ENCODE measurements at regions not wholly inside any gene's neighbourhood (a gene's known extent, or its start where the extent isn't known, plus 50 kb on each side); places are given as distances from the start of the nearest gene placed in this dataset.

DNA sequence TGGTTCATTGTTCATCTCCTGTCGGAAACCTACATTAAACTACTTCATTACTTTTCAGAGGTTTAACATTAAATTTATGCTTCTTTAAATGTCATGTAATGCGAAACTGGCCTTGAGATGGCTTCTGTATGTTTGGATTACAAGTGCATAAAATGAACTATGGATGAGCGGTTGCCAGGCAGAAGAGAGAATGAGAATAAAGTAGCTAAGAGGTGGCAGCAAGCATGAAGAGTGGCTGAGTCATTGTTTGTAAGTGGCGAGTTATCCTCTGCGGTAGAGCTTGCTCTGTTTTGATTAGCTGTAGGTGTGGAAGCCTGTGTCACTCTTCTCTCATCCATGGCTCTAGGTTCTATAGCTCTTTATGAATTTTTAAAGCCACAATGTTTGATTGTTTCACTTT is 1139.6 kb upstream of the PCDH9 start:
- in situ Hi-C loops (cut with MboI): no loop called here
- H4K20me1 ChIP-seq (ENCODE audit: insufficient read depth): no peaks in the 10 kb centered on the region
- H3K36me3 ChIP-seq (ENCODE audit: low read depth): no peaks in the 10 kb centered on the region
- no peaks in the 10 kb centered on the region for H3F3A ChIP-seq (ENCODE audit: insufficient read depth)
- 29 to 46% methylated on average over 5 of the region's 5 CpGs for WGBS, 2 experiments (ENCODE audit: low coverage in 1 of 2, low lambda C conversion rate in 2 of 2, missing lambda C conversion rate in 2 of 2)
- no peak for DNase-seq
- no peak overlapping the region for H3K9ac ChIP-seq
- H3K4me1 ChIP-seq (ENCODE audit: insufficient read depth): no peaks in the 10 kb centered on the region
- H2AFZ ChIP-seq: no peak overlapping the region
- no peak overlapping the region for H3K4me2 ChIP-seq (ENCODE audit: unreplicated experiment)
- no peaks in the 10 kb centered on the region for H3K27me3 ChIP-seq (replicated peaks; ENCODE audit: insufficient read depth)
- no peak overlapping the region for H3K4me3 ChIP-seq
- no peak overlapping the region for H3K27ac ChIP-seq
- H3K9me2 ChIP-seq (ENCODE audit: insufficient read depth): no peaks in the 10 kb centered on the region
- TF ChIP-seq EZH2phosphoT487 (IDR thresholded peaks at IDR 0.05; ENCODE audit: insufficient read depth, low read depth) (no peak), EZH2 (IDR thresholded peaks at IDR 0.05; ENCODE audit: insufficient read depth, poor library complexity, severe bottlenecking) (no peak)
- H3K9me3 ChIP-seq (ENCODE audit: low read depth): no peaks in the 10 kb centered on the region
- no peaks in the 10 kb centered on the region for H3K79me2 ChIP-seq (ENCODE audit: insufficient read depth)

DNA sequence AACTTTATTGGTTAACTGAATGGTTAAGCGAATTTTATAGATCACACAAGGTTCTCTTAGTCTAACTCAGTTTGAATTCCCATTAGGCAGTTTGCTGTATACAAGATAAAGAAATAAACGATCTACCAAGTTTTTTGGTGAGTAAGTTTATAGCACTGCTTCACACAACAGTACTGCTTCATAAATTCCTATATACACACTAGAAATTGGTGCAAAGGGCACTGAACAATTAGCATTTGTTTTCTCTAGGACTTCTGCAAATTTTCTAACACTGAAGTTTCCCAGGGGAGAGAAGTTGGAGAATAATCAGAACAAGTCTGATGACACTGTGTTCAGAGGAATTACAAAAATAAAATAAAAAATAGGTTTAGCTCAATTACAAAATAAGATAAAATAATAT is 1138.8 kb upstream of the PCDH9 start:
- H3K36me3 ChIP-seq (ENCODE audit: low read depth): no peaks in the 10 kb centered on the region
- whole genome bisulfite sequencing, 2 experiments (ENCODE audit: low coverage in 1 of 2, low lambda C conversion rate in 2 of 2, missing lambda C conversion rate in 2 of 2): 0 to 3% methylated on average over 2 of the region's 2 CpGs
- H3K27ac ChIP-seq: no peak overlapping the region
- H3K79me2 ChIP-seq (ENCODE audit: insufficient read depth): no peaks in the 10 kb centered on the region
- H3K4me3 ChIP-seq: no peak overlapping the region
- no peaks in the 10 kb centered on the region for H3K27me3 ChIP-seq (replicated peaks; ENCODE audit: insufficient read depth)
- H4K20me1 ChIP-seq (ENCODE audit: insufficient read depth): no peaks in the 10 kb centered on the region
- DNase-seq: no peak
- no peaks in the 10 kb centered on the region for H3K9me3 ChIP-seq (ENCODE audit: low read depth)
- TF ChIP-seq EZH2 (IDR thresholded peaks at IDR 0.05; ENCODE audit: insufficient read depth, poor library complexity, severe bottlenecking) (no peak), EZH2phosphoT487 (IDR thresholded peaks at IDR 0.05; ENCODE audit: insufficient read depth, low read depth) (no peak)
- no peak overlapping the region for H3K9ac ChIP-seq
- in situ Hi-C loops (cut with MboI): no loop called here
- no peak overlapping the region for H3K4me2 ChIP-seq (ENCODE audit: unreplicated experiment)
- H2AFZ ChIP-seq: no peak overlapping the region
- H3F3A ChIP-seq (ENCODE audit: insufficient read depth): no peaks in the 10 kb centered on the region
- H3K9me2 ChIP-seq (ENCODE audit: insufficient read depth): no peaks in the 10 kb centered on the region
- no peaks in the 10 kb centered on the region for H3K4me1 ChIP-seq (ENCODE audit: insufficient read depth)

DNA sequence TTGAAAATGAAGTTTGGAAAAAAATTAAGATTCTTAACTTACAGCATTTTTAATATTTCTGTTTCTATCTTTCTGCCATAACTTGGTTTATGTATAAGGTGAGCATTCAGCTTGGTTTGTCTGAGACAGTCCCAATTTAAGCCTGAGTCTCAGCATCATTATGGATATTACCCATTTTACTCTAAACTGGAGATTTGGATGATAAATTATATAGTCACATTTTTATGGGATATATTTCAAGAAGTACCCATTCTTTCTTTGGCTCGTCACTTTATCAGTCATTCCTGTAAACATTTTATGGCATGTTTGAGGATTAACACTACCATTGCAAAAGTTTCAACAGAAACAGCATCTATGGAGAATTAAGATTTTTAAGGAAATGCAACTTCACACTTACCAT is 1129.0 kb upstream of the PCDH9 start:
- in situ Hi-C loops (cut with MboI): no loop called here
- Histone ChIP-seq H3K9me3 (ENCODE audit: low read depth) (peaks cover 8% of the 10 kb centered on the region), H3K4me1 (ENCODE audit: insufficient read depth) (no peaks in the 10 kb centered on the region), H3F3A (ENCODE audit: insufficient read depth) (no peaks in the 10 kb centered on the region), H3K27me3 (replicated peaks; ENCODE audit: insufficient read depth) (no peaks in the 10 kb centered on the region), H2AFZ (no peak overlapping the region), H4K20me1 (ENCODE audit: insufficient read depth) (no peaks in the 10 kb centered on the region), H3K4me2 (ENCODE audit: unreplicated experiment) (no peak overlapping the region), H3K36me3 (ENCODE audit: low read depth) (no peaks in the 10 kb centered on the region), H3K79me2 (ENCODE audit: insufficient read depth) (no peaks in the 10 kb centered on the region), H3K9ac (no peak overlapping the region), H3K4me3 (no peak overlapping the region), H3K9me2 (ENCODE audit: insufficient read depth) (no peaks in the 10 kb centered on the region), H3K27ac (no peak overlapping the region)
- TF ChIP-seq EZH2phosphoT487 (IDR thresholded peaks at IDR 0.05; ENCODE audit: insufficient read depth, low read depth) (no peak), EZH2 (IDR thresholded peaks at IDR 0.05; ENCODE audit: insufficient read depth, poor library complexity, severe bottlenecking) (no peak)
- 2 to 10% methylated on average over 1 of the region's 1 CpG for WGBS, 2 experiments (ENCODE audit: low coverage in 1 of 2, low lambda C conversion rate in 2 of 2, missing lambda C conversion rate in 2 of 2)
- DNase-seq: no peak

- Histone ChIP-seq H3K36me3 (ENCODE audit: low read depth) (no peaks in the 10 kb centered on the region), H4K20me1 (ENCODE audit: insufficient read depth) (no peaks in the 10 kb centered on the region), H3K4me2 (ENCODE audit: unreplicated experiment) (no peak overlapping the region), H3K9me3 (ENCODE audit: low read depth) (peaks cover 8% of the 10 kb centered on the region), H3K9ac (no peak overlapping the region), H3K27me3 (replicated peaks; ENCODE audit: insufficient read depth) (no peaks in the 10 kb centered on the region), H3K79me2 (ENCODE audit: insufficient read depth) (no peaks in the 10 kb centered on the region), H3K4me3 (no peak overlapping the region), H3F3A (ENCODE audit: insufficient read depth) (no peaks in the 10 kb centered on the region), H2AFZ (no peak overlapping the region), H3K27ac (no peak overlapping the region), H3K9me2 (ENCODE audit: insufficient read depth) (no peaks in the 10 kb centered on the region), H3K4me1 (ENCODE audit: insufficient read depth) (no peaks in the 10 kb centered on the region)
- DNase-seq: no peak
- TF ChIP-seq EZH2 (IDR thresholded peaks at IDR 0.05; ENCODE audit: insufficient read depth, poor library complexity, severe bottlenecking) (no peak), EZH2phosphoT487 (IDR thresholded peaks at IDR 0.05; ENCODE audit: insufficient read depth, low read depth) (no peak)
- WGBS, 2 experiments (ENCODE audit: low coverage in 1 of 2, low lambda C conversion rate in 2 of 2, missing lambda C conversion rate in 2 of 2): 27 to 34% methylated on average over 2 of the region's 2 CpGs
- in situ Hi-C loops (cut with MboI): no loop called here
Measured at GRCh38 chr13:68358294-68358705, 1128.2 kb upstream of the PCDH9 start.

- DNase-seq: no peak
- Histone ChIP-seq H2AFZ (no peak overlapping the region), H3K79me2 (ENCODE audit: insufficient read depth) (no peaks in the 10 kb centered on the region), H3K9me2 (ENCODE audit: insufficient read depth) (no peaks in the 10 kb centered on the region), H3K4me2 (ENCODE audit: unreplicated experiment) (no peak overlapping the region), H3K27ac (no peak overlapping the region), H3K9me3 (ENCODE audit: low read depth) (no peaks in the 10 kb centered on the region), H3F3A (ENCODE audit: insufficient read depth) (no peaks in the 10 kb centered on the region), H3K36me3 (ENCODE audit: low read depth) (no peaks in the 10 kb centered on the region), H3K27me3 (replicated peaks; ENCODE audit: insufficient read depth) (no peaks in the 10 kb centered on the region), H3K4me3 (no peak overlapping the region), H3K4me1 (ENCODE audit: insufficient read depth) (no peaks in the 10 kb centered on the region), H4K20me1 (ENCODE audit: insufficient read depth) (no peaks in the 10 kb centered on the region), H3K9ac (no peak overlapping the region)
- in situ Hi-C loops (cut with MboI): no loop called here
- 12 to 25% methylated on average over 2 of the region's 2 CpGs for WGBS, 2 experiments (ENCODE audit: low coverage in 1 of 2, low lambda C conversion rate in 2 of 2, missing lambda C conversion rate in 2 of 2)
- no peak for TF ChIP-seq EZH2phosphoT487 (IDR thresholded peaks at IDR 0.05; ENCODE audit: insufficient read depth, low read depth)
- no peak for TF ChIP-seq EZH2 (IDR thresholded peaks at IDR 0.05; ENCODE audit: insufficient read depth, poor library complexity, severe bottlenecking)
Measured at GRCh38 chr13:68350554-68350953, 1120.4 kb upstream of the PCDH9 start.

All from GM23248 (cell line).